ENCODE measurements at regions not wholly inside any gene's neighbourhood (a gene's known extent, or its start where the extent isn't known, plus 50 kb on each side); places are given as distances from the start of the nearest gene placed in this dataset.

DNA sequence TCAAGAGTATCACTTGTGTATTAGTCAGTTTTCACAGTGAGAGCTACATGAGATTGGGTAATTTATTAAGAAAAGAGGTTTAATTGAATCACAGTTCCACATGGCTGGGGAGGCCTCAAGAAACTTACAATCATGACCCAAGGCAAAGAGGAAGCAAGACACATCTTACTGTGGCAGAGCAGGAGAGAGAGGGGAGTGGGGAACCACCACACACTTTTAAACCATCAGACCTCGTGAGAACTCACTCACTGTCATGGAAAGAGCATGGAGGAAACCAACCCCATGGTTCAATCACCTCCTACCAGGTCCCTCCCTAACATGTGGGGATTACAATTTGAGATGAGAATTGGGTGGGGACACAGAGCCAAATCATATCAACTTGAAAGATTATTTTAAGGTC lies 522.9 kb downstream of the FLRT2 start:
- DNase-seq, result no peak

DNA sequence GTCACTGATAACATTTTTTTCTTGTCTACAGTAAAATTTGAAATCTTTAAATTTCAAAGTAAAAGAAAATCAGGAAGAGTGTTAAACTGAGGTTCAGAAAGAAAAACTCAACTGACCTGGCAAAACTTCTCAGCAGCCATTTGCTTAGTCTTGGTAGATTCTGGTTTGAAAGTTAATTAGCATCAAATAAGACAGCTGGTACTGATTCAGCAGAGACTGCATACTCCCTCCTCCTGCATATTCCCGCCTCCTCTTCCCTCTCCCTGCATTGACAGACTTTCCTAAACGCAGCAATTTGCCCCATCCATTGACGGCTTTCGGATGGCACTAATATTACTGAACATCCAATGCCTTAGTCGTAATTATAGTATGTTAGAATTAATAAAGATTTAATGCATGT lies 520.8 kb downstream of the FLRT2 start:
- Histone ChIP-seq H3K27ac (ENCODE audit: low read depth, low read length) (no peak overlapping the region), H3K4me1 (ENCODE audit: control insufficient read depth, insufficient read depth, low read length) (no peaks in the 10 kb centered on the region), H3K4me3 (ENCODE audit: low read length) (no peak overlapping the region), H3K9me3 (ENCODE audit: control insufficient read depth, low read length) (no peaks in the 10 kb centered on the region), H3K9ac (ENCODE audit: extremely low read depth, low read length, poor library complexity, severe bottlenecking) (no peak overlapping the region), H3K27me3 (ENCODE audit: control insufficient read depth, insufficient read depth, low read length, poor library complexity, severe bottlenecking) (no peaks in the 10 kb centered on the region), H3K36me3 (ENCODE audit: control insufficient read depth, insufficient read depth, low read length) (no peaks in the 10 kb centered on the region)
- TF ChIP-seq, protein P1, sequence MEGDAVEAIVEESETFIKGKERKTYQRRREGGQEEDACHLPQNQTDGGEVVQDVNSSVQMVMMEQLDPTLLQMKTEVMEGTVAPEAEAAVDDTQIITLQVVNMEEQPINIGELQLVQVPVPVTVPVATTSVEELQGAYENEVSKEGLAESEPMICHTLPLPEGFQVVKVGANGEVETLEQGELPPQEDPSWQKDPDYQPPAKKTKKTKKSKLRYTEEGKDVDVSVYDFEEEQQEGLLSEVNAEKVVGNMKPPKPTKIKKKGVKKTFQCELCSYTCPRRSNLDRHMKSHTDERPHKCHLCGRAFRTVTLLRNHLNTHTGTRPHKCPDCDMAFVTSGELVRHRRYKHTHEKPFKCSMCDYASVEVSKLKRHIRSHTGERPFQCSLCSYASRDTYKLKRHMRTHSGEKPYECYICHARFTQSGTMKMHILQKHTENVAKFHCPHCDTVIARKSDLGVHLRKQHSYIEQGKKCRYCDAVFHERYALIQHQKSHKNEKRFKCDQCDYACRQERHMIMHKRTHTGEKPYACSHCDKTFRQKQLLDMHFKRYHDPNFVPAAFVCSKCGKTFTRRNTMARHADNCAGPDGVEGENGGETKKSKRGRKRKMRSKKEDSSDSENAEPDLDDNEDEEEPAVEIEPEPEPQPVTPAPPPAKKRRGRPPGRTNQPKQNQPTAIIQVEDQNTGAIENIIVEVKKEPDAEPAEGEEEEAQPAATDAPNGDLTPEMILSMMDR (conservative IDR thresholded peaks at IDR 0.05), result no peak
- H3K27me3 Mint-ChIP-seq (ENCODE audit: insufficient read depth), result no peaks in the 10 kb centered on the region
- no peaks in the 10 kb centered on the region for H3K9me3 Mint-ChIP-seq
- H3K4me1 Mint-ChIP-seq, result no peaks in the 10 kb centered on the region
- 81% methylated on average over 3 of the region's 5 CpGs; no CpG with 5 or more reads in 1 of the 2 experiments for WGBS, 2 experiments (ENCODE audit: insufficient coverage in 1 of 2, insufficient read length in 1 of 2)
- H3K27ac Mint-ChIP-seq, result no peak overlapping the region
- no peak overlapping the region for H3K4me3 Mint-ChIP-seq
- no peaks in the 10 kb centered on the region for H3K36me3 Mint-ChIP-seq (ENCODE audit: low read depth)
- no peak for DNase-seq

More for the DNA sequence above, 522.9 kb downstream of the FLRT2 start:
- no peak overlapping the region for H3K4me3 Mint-ChIP-seq
- H3K9ac ChIP-seq (ENCODE audit: extremely low read depth, low read length, poor library complexity, severe bottlenecking), result no peak overlapping the region
- no CpG with 5 or more reads among the region's 1 CpG for WGBS, 2 experiments (ENCODE audit: insufficient coverage in 1 of 2, insufficient read length in 1 of 2)
- no peaks in the 10 kb centered on the region for H3K36me3 Mint-ChIP-seq (ENCODE audit: low read depth)
- H3K36me3 ChIP-seq (ENCODE audit: control insufficient read depth, insufficient read depth, low read length), result no peaks in the 10 kb centered on the region
- no peaks in the 10 kb centered on the region for H3K4me1 Mint-ChIP-seq
- no peak overlapping the region for H3K27ac ChIP-seq (ENCODE audit: low read depth, low read length)
- no peaks in the 10 kb centered on the region for H3K9me3 ChIP-seq (ENCODE audit: control insufficient read depth, low read length)
- H3K27me3 Mint-ChIP-seq (ENCODE audit: insufficient read depth), result no peaks in the 10 kb centered on the region
- H3K9me3 Mint-ChIP-seq, result no peaks in the 10 kb centered on the region
- H3K4me1 ChIP-seq (ENCODE audit: control insufficient read depth, insufficient read depth, low read length), result no peaks in the 10 kb centered on the region
- TF ChIP-seq, protein P1 (conservative IDR thresholded peaks at IDR 0.05), result no peak
- H3K4me3 ChIP-seq (ENCODE audit: low read length), result no peak overlapping the region
- H3K27ac Mint-ChIP-seq, result no peak overlapping the region
- no peaks in the 10 kb centered on the region for H3K27me3 ChIP-seq (ENCODE audit: control insufficient read depth, insufficient read depth, low read length, poor library complexity, severe bottlenecking)

DNA sequence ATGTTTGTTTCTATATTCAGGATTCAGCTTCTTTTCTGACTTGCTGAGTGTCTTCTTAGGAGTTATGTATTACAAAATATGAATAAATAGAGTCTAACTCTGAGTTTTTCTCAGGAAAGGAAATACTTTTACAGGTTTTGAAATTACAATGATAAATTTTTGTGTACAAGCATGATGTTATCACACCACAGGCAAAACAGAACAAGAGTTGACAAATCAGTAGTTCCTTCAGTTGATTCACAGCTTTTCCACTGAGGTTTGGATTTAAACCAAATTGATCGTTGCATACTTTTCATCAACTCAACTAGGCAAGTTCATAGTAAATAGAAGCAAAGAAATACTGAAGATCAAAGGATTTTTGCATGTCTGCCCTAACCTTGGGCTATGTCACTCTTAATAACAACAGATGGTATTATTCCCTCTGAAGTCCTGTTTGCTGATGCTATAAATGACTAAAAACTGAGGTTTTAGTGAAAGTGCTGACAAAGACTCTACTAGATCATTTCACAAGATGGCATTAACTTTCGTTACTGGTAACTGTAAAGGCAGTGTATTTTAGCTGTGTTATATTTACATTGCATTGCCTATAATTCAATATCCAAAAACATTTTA lies 520.2 kb downstream of the FLRT2 start:
- no peaks in the 10 kb centered on the region for H3K4me1 Mint-ChIP-seq
- Histone ChIP-seq H3K36me3 (ENCODE audit: control insufficient read depth, insufficient read depth, low read length) (no peaks in the 10 kb centered on the region), H3K27me3 (ENCODE audit: control insufficient read depth, insufficient read depth, low read length, poor library complexity, severe bottlenecking) (no peaks in the 10 kb centered on the region), H3K9me3 (ENCODE audit: control insufficient read depth, low read length) (no peaks in the 10 kb centered on the region), H3K4me1 (ENCODE audit: control insufficient read depth, insufficient read depth, low read length) (no peaks in the 10 kb centered on the region), H3K9ac (ENCODE audit: extremely low read depth, low read length, poor library complexity, severe bottlenecking) (no peak overlapping the region), H3K27ac (ENCODE audit: low read depth, low read length) (no peak overlapping the region), H3K4me3 (ENCODE audit: low read length) (no peak overlapping the region)
- H3K36me3 Mint-ChIP-seq (ENCODE audit: low read depth), result no peaks in the 10 kb centered on the region
- H3K27ac Mint-ChIP-seq, result no peak overlapping the region
- DNase-seq, result no peak
- no peak overlapping the region for H3K4me3 Mint-ChIP-seq
- H3K27me3 Mint-ChIP-seq (ENCODE audit: insufficient read depth), result no peaks in the 10 kb centered on the region
- WGBS, 2 experiments (ENCODE audit: insufficient coverage in 1 of 2, insufficient read length in 1 of 2), result 83 to 97% methylated on average over 1 to 2 of the region's 2 CpGs
- TF ChIP-seq, protein P1 (conservative IDR thresholded peaks at IDR 0.05), result no peak
- H3K9me3 Mint-ChIP-seq, result no peaks in the 10 kb centered on the region

Measured in endodermal cell (in vitro differentiated cells).